ENCODE measurements at regions not wholly inside any gene's neighbourhood (a gene's known extent, or its start where the extent isn't known, plus 50 kb on each side); places are given as distances from the start of the nearest gene placed in this dataset.

DNA sequence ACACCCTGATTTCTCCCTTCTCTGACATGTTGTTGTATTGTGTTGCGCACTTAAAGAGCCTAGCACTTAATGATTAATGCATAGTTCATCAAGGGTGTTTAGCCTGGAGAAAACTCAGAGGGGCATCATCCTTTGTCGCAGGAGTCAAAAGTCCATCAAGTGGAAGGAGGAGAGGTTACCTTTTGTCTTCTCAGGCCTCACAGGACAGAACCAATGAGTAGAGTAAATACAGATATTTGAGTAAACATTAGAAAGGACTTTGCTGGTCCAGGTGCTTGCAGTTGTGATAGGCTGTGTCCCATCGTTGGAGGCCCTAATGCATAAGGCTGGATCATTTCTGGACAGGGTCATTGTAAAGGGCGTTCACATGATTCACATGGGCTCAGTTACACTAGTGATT is 430.9 kb downstream of the PCNX1 start:
- TF ChIP-seq, protein P1, sequence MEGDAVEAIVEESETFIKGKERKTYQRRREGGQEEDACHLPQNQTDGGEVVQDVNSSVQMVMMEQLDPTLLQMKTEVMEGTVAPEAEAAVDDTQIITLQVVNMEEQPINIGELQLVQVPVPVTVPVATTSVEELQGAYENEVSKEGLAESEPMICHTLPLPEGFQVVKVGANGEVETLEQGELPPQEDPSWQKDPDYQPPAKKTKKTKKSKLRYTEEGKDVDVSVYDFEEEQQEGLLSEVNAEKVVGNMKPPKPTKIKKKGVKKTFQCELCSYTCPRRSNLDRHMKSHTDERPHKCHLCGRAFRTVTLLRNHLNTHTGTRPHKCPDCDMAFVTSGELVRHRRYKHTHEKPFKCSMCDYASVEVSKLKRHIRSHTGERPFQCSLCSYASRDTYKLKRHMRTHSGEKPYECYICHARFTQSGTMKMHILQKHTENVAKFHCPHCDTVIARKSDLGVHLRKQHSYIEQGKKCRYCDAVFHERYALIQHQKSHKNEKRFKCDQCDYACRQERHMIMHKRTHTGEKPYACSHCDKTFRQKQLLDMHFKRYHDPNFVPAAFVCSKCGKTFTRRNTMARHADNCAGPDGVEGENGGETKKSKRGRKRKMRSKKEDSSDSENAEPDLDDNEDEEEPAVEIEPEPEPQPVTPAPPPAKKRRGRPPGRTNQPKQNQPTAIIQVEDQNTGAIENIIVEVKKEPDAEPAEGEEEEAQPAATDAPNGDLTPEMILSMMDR (IDR thresholded peaks at IDR 0.05; ENCODE audit: low read depth, low read length, missing control alignments), result no peak
- no peak for DNase-seq (ENCODE audit: extremely low read depth, low read depth)
- no peak overlapping the region for H3K4me3 ChIP-seq (replicated peaks; ENCODE audit: low read depth, low read length)

DNA sequence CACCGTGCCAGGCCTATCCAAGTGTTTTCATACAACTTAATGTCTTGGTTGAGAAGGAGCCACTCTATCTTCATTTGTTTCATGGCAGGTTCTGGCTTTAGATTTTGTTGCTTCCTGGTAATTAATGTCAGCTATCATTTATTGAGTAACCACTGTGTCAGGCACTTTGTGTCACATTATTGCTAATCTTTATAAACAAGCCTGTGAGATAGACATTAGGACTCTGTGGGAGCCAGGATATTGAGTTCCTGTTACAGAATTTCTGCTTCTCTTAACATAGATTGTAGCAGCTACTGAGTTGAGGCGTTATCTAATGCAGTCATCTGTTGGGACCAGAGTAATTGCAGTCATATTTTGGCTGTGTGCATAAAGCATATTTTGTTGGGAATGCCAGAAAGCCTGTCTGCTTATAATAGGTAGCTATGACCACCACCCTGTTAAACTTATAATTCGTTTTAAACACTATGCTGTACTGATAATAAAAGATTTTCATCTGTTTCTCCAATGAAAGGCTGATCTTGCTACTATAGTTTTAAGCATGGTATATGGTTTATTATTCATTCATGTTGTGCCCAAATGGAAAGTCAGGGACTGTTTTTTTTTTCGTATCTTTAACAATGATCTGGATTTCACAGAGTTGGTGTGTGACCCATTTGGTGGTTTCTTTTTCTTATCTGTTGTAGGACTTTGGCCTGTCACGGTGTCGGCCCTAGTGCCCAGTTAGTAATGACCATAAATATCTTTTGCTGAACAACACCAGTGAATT is 432.6 kb downstream of the PCNX1 start:
- H3K4me3 ChIP-seq (replicated peaks; ENCODE audit: low read depth, low read length), result no peak overlapping the region
- DNase-seq (ENCODE audit: extremely low read depth, low read depth), result no peak
- TF ChIP-seq, protein P1 (IDR thresholded peaks at IDR 0.05; ENCODE audit: low read depth, low read length, missing control alignments), result no peak

DNA sequence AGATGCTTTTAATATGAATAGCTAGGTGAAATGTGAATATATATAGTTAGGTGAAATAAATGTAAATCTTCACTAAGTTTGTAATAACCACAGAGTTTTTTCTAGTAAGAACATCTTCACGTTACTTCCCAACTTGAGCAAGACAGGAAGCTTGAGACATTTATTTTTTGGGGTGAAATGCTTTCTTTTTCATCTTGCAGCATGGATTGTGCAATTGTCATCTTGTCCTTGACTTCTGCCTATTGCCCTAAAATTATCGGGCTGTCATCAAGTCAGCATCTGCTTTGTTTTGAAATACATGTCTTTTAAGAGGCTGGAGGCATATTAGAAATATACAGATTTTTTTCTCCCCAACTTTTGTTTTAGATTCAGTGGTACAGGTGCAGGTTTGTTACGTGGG is 433.9 kb downstream of the PCNX1 start:
- TF ChIP-seq, protein P1 (IDR thresholded peaks at IDR 0.05; ENCODE audit: low read depth, low read length, missing control alignments), result no peak
- H3K4me3 ChIP-seq (replicated peaks; ENCODE audit: low read depth, low read length), result no peak overlapping the region
- no peak for DNase-seq (ENCODE audit: extremely low read depth, low read depth)

DNA sequence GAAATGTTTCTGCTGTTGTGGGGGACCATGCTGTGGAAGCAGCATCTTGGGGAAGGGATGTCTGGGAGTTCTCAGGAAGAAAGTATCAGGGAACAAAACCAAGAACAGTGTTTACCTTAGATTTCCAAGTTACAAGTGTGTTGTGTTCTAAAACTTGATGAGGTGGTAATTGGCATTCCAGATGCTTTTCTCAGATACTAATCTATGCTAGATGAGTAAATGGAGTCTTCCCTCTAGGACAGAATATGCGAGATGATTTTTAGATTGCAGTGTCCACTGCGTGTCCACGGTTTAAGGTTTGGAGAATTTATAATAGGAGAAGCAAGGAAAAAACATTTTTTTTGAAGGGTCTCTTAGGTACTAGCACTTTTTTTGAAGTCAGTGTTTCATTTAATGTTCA is 436.5 kb downstream of the PCNX1 start:
- H3K4me3 ChIP-seq (replicated peaks; ENCODE audit: low read depth, low read length), result no peak overlapping the region
- no peak for DNase-seq (ENCODE audit: extremely low read depth, low read depth)
- TF ChIP-seq, protein P1 (IDR thresholded peaks at IDR 0.05; ENCODE audit: low read depth, low read length, missing control alignments), result no peak

DNA sequence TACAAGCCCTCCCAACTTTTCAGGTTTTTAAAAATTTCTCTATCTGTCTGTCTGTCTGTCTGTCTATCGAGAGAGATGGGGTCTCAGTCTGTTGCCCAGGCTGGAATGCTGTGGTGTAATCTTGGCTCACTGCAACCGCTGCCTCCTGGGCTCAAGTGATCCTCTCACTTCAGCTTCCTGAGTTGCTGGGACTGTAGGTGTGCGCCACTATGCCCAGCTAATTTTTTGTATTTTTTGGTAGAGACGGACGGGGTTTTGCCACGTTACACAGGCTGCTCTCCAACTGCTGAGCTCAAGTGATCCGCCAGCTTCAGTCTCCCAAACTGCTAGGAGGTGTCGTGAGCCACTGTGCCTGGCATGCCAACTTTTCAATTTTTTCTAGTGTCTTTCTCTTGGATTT is 437.2 kb downstream of the PCNX1 start:
- no peak for DNase-seq (ENCODE audit: extremely low read depth, low read depth)
- TF ChIP-seq, protein P1 (IDR thresholded peaks at IDR 0.05; ENCODE audit: low read depth, low read length, missing control alignments), result no peak
- H3K4me3 ChIP-seq (replicated peaks; ENCODE audit: low read depth, low read length), result no peak overlapping the region

DNA sequence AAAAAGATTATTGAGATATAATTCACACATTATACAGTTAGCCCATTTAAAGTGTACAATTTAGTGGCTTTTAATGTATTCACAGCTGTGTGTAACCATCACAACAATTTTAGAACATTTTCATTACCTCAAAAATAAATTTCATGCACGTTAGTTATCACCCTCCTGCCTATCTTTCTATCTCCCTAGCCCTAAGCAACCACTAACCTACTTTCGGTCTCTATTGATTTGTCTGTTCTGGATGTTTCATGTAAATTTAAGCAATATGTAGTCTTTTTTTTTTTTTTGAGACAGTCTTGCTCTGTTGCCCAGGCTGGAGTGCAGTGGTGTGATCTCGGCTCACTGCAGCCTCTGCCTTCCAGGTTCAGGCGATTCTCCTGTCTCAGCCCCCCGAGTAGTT is 439.4 kb downstream of the PCNX1 start:
- DNase-seq (ENCODE audit: extremely low read depth, low read depth), result no peak
- TF ChIP-seq, protein P1 (IDR thresholded peaks at IDR 0.05; ENCODE audit: low read depth, low read length, missing control alignments), result no peak
- H3K4me3 ChIP-seq (replicated peaks; ENCODE audit: low read depth, low read length), result no peak overlapping the region

DNA sequence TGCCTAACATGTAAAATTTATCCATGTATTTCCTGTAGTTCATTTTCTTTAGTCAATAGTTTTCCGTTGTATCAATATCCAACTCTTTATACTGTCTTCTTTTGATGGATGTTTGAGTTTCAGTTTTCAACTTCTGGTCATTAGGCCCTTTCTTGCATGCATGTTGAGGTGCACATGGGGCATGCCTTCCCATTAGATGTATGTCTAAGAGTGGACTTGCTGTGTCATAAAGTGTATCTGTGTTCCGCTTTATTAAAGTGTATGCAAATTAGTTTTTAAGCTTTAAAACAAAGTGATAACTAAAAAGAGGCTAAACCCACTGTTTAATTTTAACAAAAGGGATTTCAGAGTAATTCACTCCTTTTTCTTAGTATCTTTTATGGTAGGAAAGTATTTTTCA is 441.1 kb downstream of the PCNX1 start:
- TF ChIP-seq, protein P1 (IDR thresholded peaks at IDR 0.05; ENCODE audit: low read depth, low read length, missing control alignments), result no peak
- DNase-seq (ENCODE audit: extremely low read depth, low read depth), result no peak
- no peak overlapping the region for H3K4me3 ChIP-seq (replicated peaks; ENCODE audit: low read depth, low read length)

Data from HFF-Myc (cell line).